ENCODE measurements at regions not wholly inside any gene's neighbourhood (a gene's known extent, or its start where the extent isn't known, plus 50 kb on each side); places are given as distances from the start of the nearest gene placed in this dataset.

DNA sequence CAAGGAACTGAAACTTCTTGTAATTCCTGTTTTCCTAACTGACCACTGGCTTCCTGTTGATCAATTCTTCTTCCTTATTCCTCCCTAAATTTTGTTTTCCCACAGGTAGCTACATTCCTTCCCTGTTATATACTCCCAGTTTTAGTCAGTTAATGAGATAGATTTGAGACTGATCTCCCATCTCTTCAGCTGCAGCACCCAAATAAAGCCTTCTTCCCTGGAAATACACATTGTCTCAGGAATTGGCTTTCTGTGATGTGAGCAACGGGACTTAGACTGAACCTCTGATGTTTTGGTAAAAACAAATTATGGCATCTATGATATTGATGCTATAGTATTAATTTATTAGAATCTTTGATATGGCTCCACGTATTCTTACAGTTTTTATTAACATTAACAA lies 617.3 kb upstream of the ST8SIA4 start:
- H2AFZ ChIP-seq (ENCODE audit: low read depth, low read length) = no peak overlapping the region
- no peak overlapping the region for H3K4me2 ChIP-seq (ENCODE audit: insufficient read depth, low read length)
- no peak overlapping the region for H3K9ac ChIP-seq (ENCODE audit: low read depth, low read length)
- H3K4me1 ChIP-seq (ENCODE audit: insufficient read depth, low read length) = peaks cover 17% of the 10 kb centered on the region
- no peak overlapping the region for H3K27ac ChIP-seq (ENCODE audit: low read length)
- no peaks in the 10 kb centered on the region for H3K79me2 ChIP-seq (ENCODE audit: insufficient read depth, low read length)
- H4K20me1 ChIP-seq (ENCODE audit: insufficient read depth, low read length) = no peaks in the 10 kb centered on the region
- H3K36me3 ChIP-seq (ENCODE audit: insufficient read depth, low read length) = no peaks in the 10 kb centered on the region
- TF ChIP-seq, protein P1, sequence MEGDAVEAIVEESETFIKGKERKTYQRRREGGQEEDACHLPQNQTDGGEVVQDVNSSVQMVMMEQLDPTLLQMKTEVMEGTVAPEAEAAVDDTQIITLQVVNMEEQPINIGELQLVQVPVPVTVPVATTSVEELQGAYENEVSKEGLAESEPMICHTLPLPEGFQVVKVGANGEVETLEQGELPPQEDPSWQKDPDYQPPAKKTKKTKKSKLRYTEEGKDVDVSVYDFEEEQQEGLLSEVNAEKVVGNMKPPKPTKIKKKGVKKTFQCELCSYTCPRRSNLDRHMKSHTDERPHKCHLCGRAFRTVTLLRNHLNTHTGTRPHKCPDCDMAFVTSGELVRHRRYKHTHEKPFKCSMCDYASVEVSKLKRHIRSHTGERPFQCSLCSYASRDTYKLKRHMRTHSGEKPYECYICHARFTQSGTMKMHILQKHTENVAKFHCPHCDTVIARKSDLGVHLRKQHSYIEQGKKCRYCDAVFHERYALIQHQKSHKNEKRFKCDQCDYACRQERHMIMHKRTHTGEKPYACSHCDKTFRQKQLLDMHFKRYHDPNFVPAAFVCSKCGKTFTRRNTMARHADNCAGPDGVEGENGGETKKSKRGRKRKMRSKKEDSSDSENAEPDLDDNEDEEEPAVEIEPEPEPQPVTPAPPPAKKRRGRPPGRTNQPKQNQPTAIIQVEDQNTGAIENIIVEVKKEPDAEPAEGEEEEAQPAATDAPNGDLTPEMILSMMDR (IDR thresholded peaks at IDR 0.05; ENCODE audit: borderline replicate concordance, extremely low read depth, low read length, poor library complexity, severe bottlenecking) = no peak
- no peak for TF ChIP-seq EZH2 (IDR thresholded peaks at IDR 0.05; ENCODE audit: borderline replicate concordance, low read depth, low read length, severe bottlenecking)
- no peak for ATAC-seq (ENCODE audit: insufficient read depth, low read depth)
- no peak for DNase-seq
- no peaks in the 10 kb centered on the region for H3K27me3 ChIP-seq (ENCODE audit: insufficient read depth, low read length, poor library complexity)
- H3K4me3 ChIP-seq (ENCODE audit: low read depth in 1 of 2, low read length in 2 of 2) = no peak overlapping the region
- H3K9me3 ChIP-seq (ENCODE audit: insufficient read depth, low read length, severe bottlenecking) = peaks cover 7% of the 10 kb centered on the region

DNA sequence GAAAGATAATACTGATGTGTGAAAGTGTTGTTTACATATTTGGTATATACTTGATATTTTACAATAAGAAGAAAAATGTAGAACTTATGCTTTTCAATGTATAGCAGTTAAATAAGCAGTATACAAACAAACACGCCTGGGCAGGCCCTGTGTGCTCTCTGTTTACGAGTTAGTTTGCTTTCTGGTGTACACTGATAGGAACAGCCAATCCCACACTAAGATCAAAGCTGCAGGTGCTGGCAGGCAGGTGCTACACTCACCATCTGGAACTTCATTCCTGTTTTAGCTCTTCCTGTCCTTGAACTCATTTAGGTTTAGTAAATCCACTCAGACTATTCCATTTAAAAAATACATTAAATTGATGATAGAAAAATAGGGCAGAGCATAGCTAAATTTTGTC lies 614.7 kb upstream of the ST8SIA4 start:
- 0 out of 2 replicates have a peak overlapping the region, but pooled peaks have one; percentile 36 for H2AFZ ChIP-seq (ENCODE audit: low read depth, low read length)
- DNase-seq (peak; percentile 16), ATAC-seq (ENCODE audit: insufficient read depth, low read depth) (peak; percentile 66; the same call in 2 of the 3 replicates)
- H4K20me1 ChIP-seq (ENCODE audit: insufficient read depth, low read length) = no peaks in the 10 kb centered on the region
- H3K4me3 ChIP-seq (ENCODE audit: low read depth in 1 of 2, low read length in 2 of 2) = no peak overlapping the region
- no peak for TF ChIP-seq EZH2 (IDR thresholded peaks at IDR 0.05; ENCODE audit: borderline replicate concordance, low read depth, low read length, severe bottlenecking)
- TF ChIP-seq, protein P1 (IDR thresholded peaks at IDR 0.05; ENCODE audit: borderline replicate concordance, extremely low read depth, low read length, poor library complexity, severe bottlenecking) = no peak
- H3K27me3 ChIP-seq (ENCODE audit: insufficient read depth, low read length, poor library complexity) = no peaks in the 10 kb centered on the region
- H3K27ac ChIP-seq (ENCODE audit: low read length) = peak overlapping the region; percentile 22; the same call in 1 of the 2 replicates
- H3K9ac ChIP-seq (ENCODE audit: low read depth, low read length) = no peak overlapping the region
- no peaks in the 10 kb centered on the region for H3K36me3 ChIP-seq (ENCODE audit: insufficient read depth, low read length)
- H3K9me3 ChIP-seq (ENCODE audit: insufficient read depth, low read length, severe bottlenecking) = peaks cover 7% of the 10 kb centered on the region
- H3K4me2 ChIP-seq (ENCODE audit: insufficient read depth, low read length) = no peak overlapping the region
- peaks cover 17% of the 10 kb centered on the region for H3K4me1 ChIP-seq (ENCODE audit: insufficient read depth, low read length)
- H3K79me2 ChIP-seq (ENCODE audit: insufficient read depth, low read length) = no peaks in the 10 kb centered on the region

DNA sequence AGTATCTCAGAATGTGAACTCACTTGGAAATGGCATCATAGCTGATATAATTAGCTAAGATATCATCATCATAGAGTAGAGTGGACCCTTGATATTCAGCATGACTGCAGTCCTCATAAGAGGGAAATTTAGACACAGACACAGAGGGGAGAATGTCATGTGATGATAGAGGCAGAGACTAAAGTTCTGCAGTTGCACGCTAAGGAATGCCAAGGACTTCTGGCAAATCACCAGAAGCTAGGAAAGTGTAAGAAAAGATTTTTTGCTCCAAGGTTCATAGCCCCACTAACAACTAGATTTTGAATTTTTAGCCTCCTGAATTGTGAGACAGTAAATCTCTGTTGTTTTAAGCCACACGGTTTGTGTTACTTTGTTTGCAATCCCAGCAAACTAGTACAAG lies 612.6 kb upstream of the ST8SIA4 start:
- peaks cover 9% of the 10 kb centered on the region for H3K9me3 ChIP-seq (ENCODE audit: insufficient read depth, low read length, severe bottlenecking)
- H4K20me1 ChIP-seq (ENCODE audit: insufficient read depth, low read length) = no peaks in the 10 kb centered on the region
- no peak overlapping the region for H3K27ac ChIP-seq (ENCODE audit: low read length)
- TF ChIP-seq, protein P1 (IDR thresholded peaks at IDR 0.05; ENCODE audit: borderline replicate concordance, extremely low read depth, low read length, poor library complexity, severe bottlenecking) = no peak
- no peak for TF ChIP-seq EZH2 (IDR thresholded peaks at IDR 0.05; ENCODE audit: borderline replicate concordance, low read depth, low read length, severe bottlenecking)
- no peak overlapping the region for H2AFZ ChIP-seq (ENCODE audit: low read depth, low read length)
- no peak overlapping the region for H3K4me3 ChIP-seq (ENCODE audit: low read depth in 1 of 2, low read length in 2 of 2)
- H3K79me2 ChIP-seq (ENCODE audit: insufficient read depth, low read length) = no peaks in the 10 kb centered on the region
- DNase-seq (no peak), ATAC-seq (ENCODE audit: insufficient read depth, low read depth) (no peak)
- H3K9ac ChIP-seq (ENCODE audit: low read depth, low read length) = no peak overlapping the region
- H3K4me2 ChIP-seq (ENCODE audit: insufficient read depth, low read length) = no peak overlapping the region
- no peaks in the 10 kb centered on the region for H3K36me3 ChIP-seq (ENCODE audit: insufficient read depth, low read length)
- H3K27me3 ChIP-seq (ENCODE audit: insufficient read depth, low read length, poor library complexity) = no peaks in the 10 kb centered on the region
- H3K4me1 ChIP-seq (ENCODE audit: insufficient read depth, low read length) = peaks cover 17% of the 10 kb centered on the region

Data from DND-41 (cell line).